GM19240 (cell line): ENCODE measurements at regions not wholly inside any gene's neighbourhood (a gene's known extent, or its start where the extent isn't known, plus 50 kb on each side); places are given as distances from the start of the nearest gene placed in this dataset.

Source experiments
- DNase-seq: peaks from one replicate; pipeline ENCODE4 v3.0.0; 2011; ENCODE audit warnings: low spot score; ENCODE audit not compliant: insufficient read length

GRCh38 chr9:21668516-21668915 is 133.9 kb upstream of the MTAP start:
- DNase-seq = no peak

GRCh38 chr9:21669701-21670100 is 132.7 kb upstream of the MTAP start:
- no peak for DNase-seq

GRCh38 chr9:21670374-21670773 is 132.1 kb upstream of the MTAP start:
- no peak for DNase-seq

- DNase-seq = no peak
Observed at GRCh38 chr9:21672140-21672539, 130.3 kb upstream of the MTAP start.

- DNase-seq = no peak
Observed at GRCh38 chr9:21672761-21673160, 129.7 kb upstream of the MTAP start.

- DNase-seq = no peak
Observed at GRCh38 chr9:21674894-21675293, 127.5 kb upstream of the MTAP start.

- no peak for DNase-seq
Observed at GRCh38 chr9:21677387-21677786, 125.0 kb upstream of the MTAP start.

GRCh38 chr9:21677834-21678233 is 124.6 kb upstream of the MTAP start:
- DNase-seq = no peak

GRCh38 chr9:21679432-21679831 is 123.0 kb upstream of the MTAP start:
- DNase-seq = no peak

GRCh38 chr9:21680590-21680989 is 121.8 kb upstream of the MTAP start:
- DNase-seq = no peak

- no peak for DNase-seq
Observed at GRCh38 chr9:21681641-21682040, 120.8 kb upstream of the MTAP start.

- no peak for DNase-seq
Observed at GRCh38 chr9:21682381-21682780, 120.1 kb upstream of the MTAP start.

- DNase-seq = no peak
Observed at GRCh38 chr9:21682981-21683380, 119.5 kb upstream of the MTAP start.

- DNase-seq = no peak
Observed at GRCh38 chr9:21683484-21684175, 118.8 kb upstream of the MTAP start.

- DNase-seq = no peak
Observed at GRCh38 chr9:21684231-21684630, 118.2 kb upstream of the MTAP start.

- DNase-seq = no peak
Observed at GRCh38 chr9:21684831-21685362, 117.5 kb upstream of the MTAP start.

- DNase-seq = no peak
Observed at GRCh38 chr9:21685502-21685901, 116.9 kb upstream of the MTAP start.

GRCh38 chr9:21686738-21687137 is 115.7 kb upstream of the MTAP start:
- DNase-seq = no peak

GRCh38 chr9:21687351-21687750 is 115.1 kb upstream of the MTAP start:
- DNase-seq = no peak

- no peak for DNase-seq
Observed at GRCh38 chr9:21688108-21689102, 114.0 kb upstream of the MTAP start.

- no peak for DNase-seq
Observed at GRCh38 chr9:21689854-21690253, 112.6 kb upstream of the MTAP start.

GRCh38 chr9:21690561-21690960 is 111.9 kb upstream of the MTAP start:
- no peak for DNase-seq
